Erythroblast (primary cell): ENCODE measurements at regions not wholly inside any gene's neighbourhood (a gene's known extent, or its start where the extent isn't known, plus 50 kb on each side); places are given as distances from the start of the nearest gene placed in this dataset.

Source experiments
- GATA1 ChIP-seq: IDR thresholded peaks from 2 replicates; pipeline ENCODE4 v1.6.1; 2011; ENCODE audit warnings: low read depth, mild to moderate bottlenecking, control low read depth, low read length, moderate library complexity
- POLR2A ChIP-seq: IDR thresholded peaks from 2 replicates; pipeline ENCODE4 v1.6.1; 2011; ENCODE audit warnings: mild to moderate bottlenecking, low read length

- TF ChIP-seq POLR2A = no peak
- TF ChIP-seq GATA1 = no peak
Observed at GRCh38 chr12:24649209-24649608, 299.7 kb downstream of the BCAT1 start.
